ENCODE measurements at regions not wholly inside any gene's neighbourhood (a gene's known extent, or its start where the extent isn't known, plus 50 kb on each side); places are given as distances from the start of the nearest gene placed in this dataset.

DNA sequence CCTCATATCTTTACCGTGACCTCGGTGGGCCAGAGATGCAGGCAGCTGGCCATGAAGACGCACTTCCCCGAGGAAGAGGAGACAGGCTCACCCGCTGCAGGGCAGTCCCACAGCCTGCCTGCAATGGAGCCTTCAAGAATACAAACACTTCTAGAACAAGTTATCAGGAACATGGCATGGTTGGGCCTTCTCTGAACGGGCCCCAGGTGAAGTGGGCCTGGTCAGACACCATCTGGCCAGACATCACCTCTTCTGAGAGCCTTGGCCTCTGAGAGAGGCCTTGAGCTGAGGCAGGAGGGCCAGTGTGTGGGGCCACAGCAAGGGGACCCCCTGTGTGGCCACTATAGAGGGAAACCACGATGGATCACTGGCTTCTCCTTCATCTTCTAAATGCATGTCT is 112.4 kb upstream of the GDF10 start:
- intact Hi-C loops (cut with DNase I), result no loop called here
- DNase-seq, result no peak

DNA sequence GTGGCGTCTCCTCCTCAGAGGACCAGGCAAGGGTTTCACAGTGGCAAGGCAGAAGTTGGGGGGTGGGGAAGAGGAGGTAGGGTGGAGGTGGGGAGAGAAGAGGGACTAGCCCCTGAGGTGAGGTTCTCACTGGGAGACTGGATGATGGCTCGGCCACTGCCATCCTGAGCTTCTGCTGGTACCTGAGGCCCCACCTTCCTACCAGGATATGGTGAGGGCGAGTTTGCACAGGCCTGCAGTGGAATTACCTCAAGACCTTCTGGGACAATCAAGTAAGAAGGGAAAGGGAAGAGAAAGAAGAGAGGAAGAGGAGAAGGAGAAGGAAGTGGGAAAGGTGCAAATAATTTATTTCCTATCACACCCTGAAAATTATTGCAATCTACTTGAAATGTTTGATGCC is 111.8 kb upstream of the GDF10 start:
- TF ChIP-seq, protein P1, sequence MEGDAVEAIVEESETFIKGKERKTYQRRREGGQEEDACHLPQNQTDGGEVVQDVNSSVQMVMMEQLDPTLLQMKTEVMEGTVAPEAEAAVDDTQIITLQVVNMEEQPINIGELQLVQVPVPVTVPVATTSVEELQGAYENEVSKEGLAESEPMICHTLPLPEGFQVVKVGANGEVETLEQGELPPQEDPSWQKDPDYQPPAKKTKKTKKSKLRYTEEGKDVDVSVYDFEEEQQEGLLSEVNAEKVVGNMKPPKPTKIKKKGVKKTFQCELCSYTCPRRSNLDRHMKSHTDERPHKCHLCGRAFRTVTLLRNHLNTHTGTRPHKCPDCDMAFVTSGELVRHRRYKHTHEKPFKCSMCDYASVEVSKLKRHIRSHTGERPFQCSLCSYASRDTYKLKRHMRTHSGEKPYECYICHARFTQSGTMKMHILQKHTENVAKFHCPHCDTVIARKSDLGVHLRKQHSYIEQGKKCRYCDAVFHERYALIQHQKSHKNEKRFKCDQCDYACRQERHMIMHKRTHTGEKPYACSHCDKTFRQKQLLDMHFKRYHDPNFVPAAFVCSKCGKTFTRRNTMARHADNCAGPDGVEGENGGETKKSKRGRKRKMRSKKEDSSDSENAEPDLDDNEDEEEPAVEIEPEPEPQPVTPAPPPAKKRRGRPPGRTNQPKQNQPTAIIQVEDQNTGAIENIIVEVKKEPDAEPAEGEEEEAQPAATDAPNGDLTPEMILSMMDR (IDR thresholded peaks at IDR 0.05), result no peak
- Histone ChIP-seq H3K27ac (no peak overlapping the region), H3K9me3 (no peaks in the 10 kb centered on the region), H3K4me3 (no peak overlapping the region), H3K27me3 (ENCODE audit: low read depth) (no peaks in the 10 kb centered on the region), H3K4me1 (no peaks in the 10 kb centered on the region), H3K36me3 (no peaks in the 10 kb centered on the region)
- no peak for DNase-seq
- intact Hi-C loops (cut with DNase I), result no loop called here
- no peak for ATAC-seq

More for the DNA sequence above, 112.4 kb upstream of the GDF10 start:
- no peak overlapping the region for H3K4me3 ChIP-seq
- H3K9me3 ChIP-seq, result no peaks in the 10 kb centered on the region
- TF ChIP-seq, protein P1 (IDR thresholded peaks at IDR 0.05), result no peak
- H3K27me3 ChIP-seq (ENCODE audit: low read depth), result no peaks in the 10 kb centered on the region
- H3K36me3 ChIP-seq, result no peaks in the 10 kb centered on the region
- H3K4me1 ChIP-seq, result no peaks in the 10 kb centered on the region
- no peak for ATAC-seq
- no peak overlapping the region for H3K27ac ChIP-seq

DNA sequence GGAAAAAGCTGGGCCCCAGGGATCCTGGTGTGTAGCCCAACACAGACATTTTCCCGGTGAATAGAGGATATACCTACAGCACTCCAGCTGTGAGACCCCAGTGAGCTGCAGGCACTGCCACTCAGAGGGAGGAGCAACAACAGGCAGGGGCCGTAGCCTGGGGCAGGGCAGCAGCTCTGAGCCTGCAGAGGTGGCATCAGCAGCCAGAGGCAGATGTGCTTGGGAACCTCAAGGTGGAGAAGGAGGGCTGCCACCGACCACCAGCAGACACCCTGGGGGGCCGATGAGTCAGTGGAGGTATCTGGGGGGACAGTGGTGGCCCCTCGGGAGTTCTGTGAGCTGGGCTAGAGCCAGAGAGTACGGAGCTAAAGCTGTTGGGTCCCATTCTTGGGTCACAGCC is 110.2 kb upstream of the GDF10 start:
- Histone ChIP-seq H3K4me3 (no peak overlapping the region), H3K36me3 (no peaks in the 10 kb centered on the region), H3K27me3 (ENCODE audit: low read depth) (no peaks in the 10 kb centered on the region), H3K9me3 (no peaks in the 10 kb centered on the region), H3K27ac (no peak overlapping the region), H3K4me1 (no peaks in the 10 kb centered on the region)
- no peak for DNase-seq
- ATAC-seq, result no peak
- intact Hi-C loops (cut with DNase I), result no loop called here
- TF ChIP-seq, protein P1 (IDR thresholded peaks at IDR 0.05), result no peak

DNA sequence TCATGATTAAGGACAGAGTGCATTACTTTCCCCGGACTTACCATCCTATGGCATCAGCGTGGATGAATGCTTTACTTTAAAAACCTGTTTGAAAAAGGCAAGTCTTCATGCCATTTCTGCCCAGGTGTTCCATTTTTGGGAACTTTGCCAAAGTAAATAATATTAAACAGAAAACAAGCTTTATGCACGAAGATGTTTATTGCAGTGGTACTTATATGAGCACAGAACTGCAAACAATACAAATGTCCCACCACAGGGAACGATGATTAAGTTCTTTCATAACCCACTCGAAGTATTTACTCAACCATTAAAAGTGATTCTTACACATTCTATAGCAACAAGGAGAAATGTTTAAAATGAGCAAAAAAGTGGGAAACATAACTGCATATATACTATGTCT is 109.7 kb upstream of the GDF10 start:
- Histone ChIP-seq H3K27ac (no peak overlapping the region), H3K36me3 (no peaks in the 10 kb centered on the region), H3K9me3 (no peaks in the 10 kb centered on the region), H3K4me3 (no peak overlapping the region), H3K4me1 (no peaks in the 10 kb centered on the region), H3K27me3 (ENCODE audit: low read depth) (no peaks in the 10 kb centered on the region)
- intact Hi-C loops (cut with DNase I), result no loop called here
- ATAC-seq (no peak), DNase-seq (no peak)
- TF ChIP-seq, protein P1 (IDR thresholded peaks at IDR 0.05), result no peak

DNA sequence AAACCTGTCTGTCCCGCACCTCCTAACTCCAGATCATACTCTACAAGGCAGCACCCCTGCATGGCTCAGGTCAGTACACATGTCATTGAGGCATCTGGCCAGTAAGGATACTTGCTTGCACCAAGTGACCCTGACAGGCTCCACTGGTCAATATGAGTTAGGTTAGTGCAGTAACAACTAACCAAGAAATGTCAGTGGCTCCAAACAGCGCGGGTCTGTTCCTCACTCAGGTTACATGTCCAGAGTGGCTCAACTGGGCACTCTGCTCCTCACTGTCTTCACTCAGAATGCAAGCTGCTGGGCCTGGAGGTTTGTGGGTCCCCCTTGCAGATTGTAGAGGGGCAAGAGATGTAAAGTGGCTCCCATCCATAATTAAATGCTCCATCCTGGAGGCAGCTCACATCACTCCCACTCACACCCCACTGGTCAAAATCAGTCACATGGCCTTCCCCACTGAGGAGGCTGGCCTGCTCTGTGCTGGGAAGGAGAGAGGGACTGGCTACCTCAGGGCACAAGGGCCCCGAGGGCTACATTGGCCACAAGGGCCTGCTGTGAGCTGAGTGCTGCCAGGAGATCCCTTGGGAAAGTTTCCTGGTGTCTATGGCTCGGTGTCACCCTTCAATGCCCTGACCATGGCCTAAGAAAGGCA is 109.1 kb upstream of the GDF10 start:
- Histone ChIP-seq H3K27me3 (ENCODE audit: low read depth) (no peaks in the 10 kb centered on the region), H3K36me3 (no peaks in the 10 kb centered on the region), H3K4me1 (no peaks in the 10 kb centered on the region), H3K9me3 (no peaks in the 10 kb centered on the region), H3K27ac (no peak overlapping the region), H3K4me3 (no peak overlapping the region)
- ATAC-seq (no peak), DNase-seq (no peak)
- TF ChIP-seq, protein P1 (IDR thresholded peaks at IDR 0.05), result no peak
- intact Hi-C loops (cut with DNase I), result no loop called here
